ENCODE measurements at regions not wholly inside any gene's neighbourhood (a gene's known extent, or its start where the extent isn't known, plus 50 kb on each side); places are given as distances from the start of the nearest gene placed in this dataset.

- Histone ChIP-seq H3K27me3 (ENCODE audit: insufficient read depth, poor library complexity, severe bottlenecking) (no peaks in the 10 kb centered on the region), H3K4me1 (ENCODE audit: insufficient read depth, poor library complexity, severe bottlenecking) (no peaks in the 10 kb centered on the region), H3K36me3 (ENCODE audit: low read depth) (no peaks in the 10 kb centered on the region), H3K27ac (ENCODE audit: poor library complexity, severe bottlenecking) (no peak overlapping the region), H3K4me3 (ENCODE audit: severe bottlenecking) (no peak overlapping the region), H3K9me3 (ENCODE audit: severe bottlenecking) (no peaks in the 10 kb centered on the region)
- peak; percentile 40 for TF ChIP-seq CTCF (IDR thresholded peaks at IDR 0.05; ENCODE audit: poor library complexity, severe bottlenecking)
- DNase-seq (ENCODE audit: low spot score) (no peak), ATAC-seq (ENCODE audit: low read depth) (peak; percentile 66; the same call in 2 of the 3 replicates)
Observed at GRCh38 chrX:101759000-101759399, 99.3 kb upstream of the ARMCX2 start.

GRCh38 chrX:101750744-101751143 lies 91.1 kb upstream of the ARMCX2 start:
- DNase-seq (ENCODE audit: low spot score): no peak
- Histone ChIP-seq H3K27ac (ENCODE audit: poor library complexity, severe bottlenecking) (no peak overlapping the region), H3K4me1 (ENCODE audit: insufficient read depth, poor library complexity, severe bottlenecking) (no peaks in the 10 kb centered on the region), H3K27me3 (ENCODE audit: insufficient read depth, poor library complexity, severe bottlenecking) (no peaks in the 10 kb centered on the region), H3K9me3 (ENCODE audit: severe bottlenecking) (no peaks in the 10 kb centered on the region), H3K4me3 (ENCODE audit: severe bottlenecking) (no peak overlapping the region), H3K36me3 (ENCODE audit: low read depth) (no peaks in the 10 kb centered on the region)
- TF ChIP-seq CTCF (IDR thresholded peaks at IDR 0.05; ENCODE audit: poor library complexity, severe bottlenecking): no peak
- ATAC-seq (ENCODE audit: low read depth): no peak

GRCh38 chrX:101749436-101749835 lies 89.8 kb upstream of the ARMCX2 start:
- no peak for ATAC-seq (ENCODE audit: low read depth)
- no peaks in the 10 kb centered on the region for H3K4me1 ChIP-seq (ENCODE audit: insufficient read depth, poor library complexity, severe bottlenecking)

GRCh38 chrX:101745046-101745445 lies 85.4 kb upstream of the ARMCX2 start:
- Histone ChIP-seq H3K9me3 (ENCODE audit: severe bottlenecking) (no peaks in the 10 kb centered on the region), H3K36me3 (ENCODE audit: low read depth) (no peaks in the 10 kb centered on the region), H3K4me1 (ENCODE audit: insufficient read depth, poor library complexity, severe bottlenecking) (no peaks in the 10 kb centered on the region), H3K27ac (ENCODE audit: poor library complexity, severe bottlenecking) (no peak overlapping the region), H3K4me3 (ENCODE audit: severe bottlenecking) (no peak overlapping the region), H3K27me3 (ENCODE audit: insufficient read depth, poor library complexity, severe bottlenecking) (no peaks in the 10 kb centered on the region)
- no peak for ATAC-seq (ENCODE audit: low read depth)
- DNase-seq (ENCODE audit: low spot score): no peak
- no peak for TF ChIP-seq CTCF (IDR thresholded peaks at IDR 0.05; ENCODE audit: poor library complexity, severe bottlenecking)

More at GRCh38 chrX:101749436-101749835, 89.8 kb upstream of the ARMCX2 start:
- TF ChIP-seq CTCF (IDR thresholded peaks at IDR 0.05; ENCODE audit: poor library complexity, severe bottlenecking): no peak
- DNase-seq (ENCODE audit: low spot score): no peak
- H3K4me3 ChIP-seq (ENCODE audit: severe bottlenecking): no peak overlapping the region
- no peak overlapping the region for H3K27ac ChIP-seq (ENCODE audit: poor library complexity, severe bottlenecking)
- H3K36me3 ChIP-seq (ENCODE audit: low read depth): no peaks in the 10 kb centered on the region
- no peaks in the 10 kb centered on the region for H3K9me3 ChIP-seq (ENCODE audit: severe bottlenecking)
- H3K27me3 ChIP-seq (ENCODE audit: insufficient read depth, poor library complexity, severe bottlenecking): no peaks in the 10 kb centered on the region

- TF ChIP-seq CTCF (IDR thresholded peaks at IDR 0.05; ENCODE audit: poor library complexity, severe bottlenecking): no peak
- Histone ChIP-seq H3K4me1 (ENCODE audit: insufficient read depth, poor library complexity, severe bottlenecking) (no peaks in the 10 kb centered on the region), H3K4me3 (ENCODE audit: severe bottlenecking) (no peak overlapping the region), H3K36me3 (ENCODE audit: low read depth) (no peaks in the 10 kb centered on the region), H3K27ac (ENCODE audit: poor library complexity, severe bottlenecking) (no peak overlapping the region), H3K9me3 (ENCODE audit: severe bottlenecking) (no peaks in the 10 kb centered on the region), H3K27me3 (ENCODE audit: insufficient read depth, poor library complexity, severe bottlenecking) (no peaks in the 10 kb centered on the region)
- ATAC-seq (ENCODE audit: low read depth) (no peak), DNase-seq (ENCODE audit: low spot score) (no peak)
Observed at GRCh38 chrX:101744085-101744484, 84.4 kb upstream of the ARMCX2 start.

All from RWPE2 (cell line).